ENCODE measurements at regions not wholly inside any gene's neighbourhood (a gene's known extent, or its start where the extent isn't known, plus 50 kb on each side); places are given as distances from the start of the nearest gene placed in this dataset.

DNA sequence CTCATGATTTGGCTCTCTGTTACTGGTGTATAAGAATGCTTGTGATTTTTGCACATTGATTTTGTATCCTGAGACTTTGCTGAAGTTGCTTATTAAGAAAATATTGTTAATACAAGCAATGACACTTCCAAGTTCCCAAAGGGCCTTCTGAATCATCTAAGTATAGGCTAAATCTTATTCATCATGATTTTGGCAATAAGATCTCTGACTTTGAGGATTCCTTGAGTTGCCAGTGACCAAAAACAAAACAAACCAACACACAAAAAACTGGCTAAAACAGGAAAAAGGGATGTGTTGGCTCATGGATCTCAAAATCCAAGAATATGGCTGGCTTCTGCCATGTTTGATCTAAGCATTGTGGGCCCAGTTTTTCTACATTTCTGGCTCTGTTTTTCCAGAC, 163.4 kb downstream of the HHIPL2 start:
- no peaks in the 10 kb centered on the region for H3K4me1 ChIP-seq (ENCODE audit: control insufficient read depth, insufficient read depth, low read length)
- CTCF ChIA-PET, result no interaction called here
- POLR2A ChIA-PET, result no interaction called here
- no peaks in the 10 kb centered on the region for H3K9me3 ChIP-seq (ENCODE audit: control insufficient read depth, insufficient read depth, low read depth, low read length)
- H3K27ac ChIP-seq (ENCODE audit: extremely low read depth, low read depth, low read length), result no peak overlapping the region
- no peak overlapping the region for H3K4me3 ChIP-seq (ENCODE audit: low read depth, low read length)
- TF ChIP-seq ZNF658 (tag by site-specific recombination; IDR thresholded peaks at IDR 0.05), result no peak
- TF ChIP-seq ZNF121 (tag by site-specific recombination; IDR thresholded peaks at IDR 0.05), result no peak
- TF ChIP-seq AEBP2 (tag by site-specific recombination; IDR thresholded peaks at IDR 0.05; ENCODE audit: borderline replicate concordance), result no peak
- TF ChIP-seq SCRT1 (tag by site-specific recombination; IDR thresholded peaks at IDR 0.05; ENCODE audit: borderline replicate concordance), result no peak
- TF ChIP-seq HOXD13 (CRISPR knock-in tag; IDR thresholded peaks at IDR 0.05; ENCODE audit: borderline replicate concordance), result no peak
- TF ChIP-seq ZNF629 (tag by site-specific recombination; IDR thresholded peaks at IDR 0.05), result no peak
- TF ChIP-seq ZIC2 (tag by site-specific recombination; IDR thresholded peaks at IDR 0.05), result no peak
- no peak for TF ChIP-seq SP2 (tag by site-specific recombination; IDR thresholded peaks at IDR 0.05)
- no peak for TF ChIP-seq ZNF132 (tag by site-specific recombination; IDR thresholded peaks at IDR 0.05; ENCODE audit: borderline replicate concordance)
- TF ChIP-seq ZBTB20 (tag by site-specific recombination; IDR thresholded peaks at IDR 0.05), result no peak
- no peak for TF ChIP-seq ZNF558 (tag by site-specific recombination; IDR thresholded peaks at IDR 0.05)
- TF ChIP-seq, protein P1, sequence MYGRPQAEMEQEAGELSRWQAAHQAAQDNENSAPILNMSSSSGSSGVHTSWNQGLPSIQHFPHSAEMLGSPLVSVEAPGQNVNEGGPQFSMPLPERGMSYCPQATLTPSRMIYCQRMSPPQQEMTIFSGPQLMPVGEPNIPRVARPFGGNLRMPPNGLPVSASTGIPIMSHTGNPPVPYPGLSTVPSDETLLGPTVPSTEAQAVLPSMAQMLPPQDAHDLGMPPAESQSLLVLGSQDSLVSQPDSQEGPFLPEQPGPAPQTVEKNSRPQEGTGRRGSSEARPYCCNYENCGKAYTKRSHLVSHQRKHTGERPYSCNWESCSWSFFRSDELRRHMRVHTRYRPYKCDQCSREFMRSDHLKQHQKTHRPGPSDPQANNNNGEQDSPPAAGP (tag by site-specific recombination; IDR thresholded peaks at IDR 0.05), result no peak
- no peak for TF ChIP-seq ZFP41 (tag by site-specific recombination; IDR thresholded peaks at IDR 0.05; ENCODE audit: borderline replicate concordance)
- no peak for TF ChIP-seq ZNF211 (tag by site-specific recombination; IDR thresholded peaks at IDR 0.05; ENCODE audit: low read depth)
- no peaks in the 10 kb centered on the region for H3K36me3 ChIP-seq (ENCODE audit: control insufficient read depth in 2 of 2, insufficient read depth in 1 of 2, low read length in 2 of 2)

DNA sequence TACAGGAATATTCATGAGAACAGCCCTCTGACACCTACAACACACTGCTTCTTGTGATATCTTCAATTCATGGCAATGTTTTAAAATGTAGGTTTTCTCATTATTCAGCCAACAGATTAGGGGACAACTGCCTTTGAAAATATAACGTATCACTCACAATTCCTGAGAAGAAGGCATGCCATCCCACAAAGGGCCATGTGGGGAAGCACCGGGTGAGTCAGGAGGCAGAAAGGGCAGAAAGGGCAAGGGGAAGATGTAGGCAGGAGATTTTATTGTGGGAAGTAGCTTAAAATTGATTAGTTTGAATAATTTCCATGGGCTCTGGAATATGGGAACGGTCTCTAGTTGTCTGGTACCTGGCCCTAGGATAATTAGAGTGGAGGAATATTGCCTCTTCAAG, 165.7 kb downstream of the HHIPL2 start:
- CTCF ChIA-PET, result interaction anchor here (0.6 kb wide), 1 partner anchor 59 kb away, joined by 3 read pairs; no protein-coding TSS in a partner anchor
- H3K4me3 ChIP-seq (ENCODE audit: low read depth, low read length), result no peak overlapping the region
- no peaks in the 10 kb centered on the region for H3K36me3 ChIP-seq (ENCODE audit: control insufficient read depth in 2 of 2, insufficient read depth in 1 of 2, low read length in 2 of 2)
- TF ChIP-seq ZNF184 (tag by site-specific recombination; IDR thresholded peaks at IDR 0.05) (no peak), ZEB2 (tag by site-specific recombination; IDR thresholded peaks at IDR 0.05) (no peak), OSR2 (tag by site-specific recombination; IDR thresholded peaks at IDR 0.05) (no peak), ZNF350 (tag by site-specific recombination; IDR thresholded peaks at IDR 0.05) (no peak), ZXDB (tag by site-specific recombination; IDR thresholded peaks at IDR 0.05) (no peak), ZNF391 (tag by site-specific recombination; IDR thresholded peaks at IDR 0.05; ENCODE audit: borderline replicate concordance, low read depth) (no peak), ZNF549 (tag by site-specific recombination; IDR thresholded peaks at IDR 0.05) (no peak), ZSCAN16 (tag by site-specific recombination; IDR thresholded peaks at IDR 0.05) (no peak)
- TF ChIP-seq, protein P1 (tag by site-specific recombination; IDR thresholded peaks at IDR 0.05), result no peak
- TF ChIP-seq, protein P2, sequence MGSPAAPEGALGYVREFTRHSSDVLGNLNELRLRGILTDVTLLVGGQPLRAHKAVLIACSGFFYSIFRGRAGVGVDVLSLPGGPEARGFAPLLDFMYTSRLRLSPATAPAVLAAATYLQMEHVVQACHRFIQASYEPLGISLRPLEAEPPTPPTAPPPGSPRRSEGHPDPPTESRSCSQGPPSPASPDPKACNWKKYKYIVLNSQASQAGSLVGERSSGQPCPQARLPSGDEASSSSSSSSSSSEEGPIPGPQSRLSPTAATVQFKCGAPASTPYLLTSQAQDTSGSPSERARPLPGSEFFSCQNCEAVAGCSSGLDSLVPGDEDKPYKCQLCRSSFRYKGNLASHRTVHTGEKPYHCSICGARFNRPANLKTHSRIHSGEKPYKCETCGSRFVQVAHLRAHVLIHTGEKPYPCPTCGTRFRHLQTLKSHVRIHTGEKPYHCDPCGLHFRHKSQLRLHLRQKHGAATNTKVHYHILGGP (tag by site-specific recombination; IDR thresholded peaks at IDR 0.05), result no peak
- TF ChIP-seq, protein P3, sequence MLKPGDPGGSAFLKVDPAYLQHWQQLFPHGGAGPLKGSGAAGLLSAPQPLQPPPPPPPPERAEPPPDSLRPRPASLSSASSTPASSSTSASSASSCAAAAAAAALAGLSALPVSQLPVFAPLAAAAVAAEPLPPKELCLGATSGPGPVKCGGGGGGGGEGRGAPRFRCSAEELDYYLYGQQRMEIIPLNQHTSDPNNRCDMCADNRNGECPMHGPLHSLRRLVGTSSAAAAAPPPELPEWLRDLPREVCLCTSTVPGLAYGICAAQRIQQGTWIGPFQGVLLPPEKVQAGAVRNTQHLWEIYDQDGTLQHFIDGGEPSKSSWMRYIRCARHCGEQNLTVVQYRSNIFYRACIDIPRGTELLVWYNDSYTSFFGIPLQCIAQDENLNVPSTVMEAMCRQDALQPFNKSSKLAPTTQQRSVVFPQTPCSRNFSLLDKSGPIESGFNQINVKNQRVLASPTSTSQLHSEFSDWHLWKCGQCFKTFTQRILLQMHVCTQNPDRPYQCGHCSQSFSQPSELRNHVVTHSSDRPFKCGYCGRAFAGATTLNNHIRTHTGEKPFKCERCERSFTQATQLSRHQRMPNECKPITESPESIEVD (tag by site-specific recombination; IDR thresholded peaks at IDR 0.05), result no peak
- TF ChIP-seq, protein P4, sequence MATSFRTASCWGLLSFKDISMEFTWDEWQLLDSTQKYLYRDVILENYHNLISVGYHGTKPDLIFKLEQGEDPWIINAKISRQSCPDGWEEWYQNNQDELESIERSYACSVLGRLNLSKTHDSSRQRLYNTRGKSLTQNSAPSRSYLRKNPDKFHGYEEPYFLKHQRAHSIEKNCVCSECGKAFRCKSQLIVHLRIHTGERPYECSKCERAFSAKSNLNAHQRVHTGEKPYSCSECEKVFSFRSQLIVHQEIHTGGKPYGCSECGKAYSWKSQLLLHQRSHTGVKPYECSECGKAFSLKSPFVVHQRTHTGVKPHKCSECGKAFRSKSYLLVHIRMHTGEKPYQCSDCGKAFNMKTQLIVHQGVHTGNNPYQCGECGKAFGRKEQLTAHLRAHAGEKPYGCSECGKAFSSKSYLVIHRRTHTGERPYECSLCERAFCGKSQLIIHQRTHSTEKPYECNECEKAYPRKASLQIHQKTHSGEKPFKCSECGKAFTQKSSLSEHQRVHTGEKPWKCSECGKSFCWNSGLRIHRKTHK (tag by site-specific recombination; IDR thresholded peaks at IDR 0.05), result no peak
- TF ChIP-seq, protein P5, sequence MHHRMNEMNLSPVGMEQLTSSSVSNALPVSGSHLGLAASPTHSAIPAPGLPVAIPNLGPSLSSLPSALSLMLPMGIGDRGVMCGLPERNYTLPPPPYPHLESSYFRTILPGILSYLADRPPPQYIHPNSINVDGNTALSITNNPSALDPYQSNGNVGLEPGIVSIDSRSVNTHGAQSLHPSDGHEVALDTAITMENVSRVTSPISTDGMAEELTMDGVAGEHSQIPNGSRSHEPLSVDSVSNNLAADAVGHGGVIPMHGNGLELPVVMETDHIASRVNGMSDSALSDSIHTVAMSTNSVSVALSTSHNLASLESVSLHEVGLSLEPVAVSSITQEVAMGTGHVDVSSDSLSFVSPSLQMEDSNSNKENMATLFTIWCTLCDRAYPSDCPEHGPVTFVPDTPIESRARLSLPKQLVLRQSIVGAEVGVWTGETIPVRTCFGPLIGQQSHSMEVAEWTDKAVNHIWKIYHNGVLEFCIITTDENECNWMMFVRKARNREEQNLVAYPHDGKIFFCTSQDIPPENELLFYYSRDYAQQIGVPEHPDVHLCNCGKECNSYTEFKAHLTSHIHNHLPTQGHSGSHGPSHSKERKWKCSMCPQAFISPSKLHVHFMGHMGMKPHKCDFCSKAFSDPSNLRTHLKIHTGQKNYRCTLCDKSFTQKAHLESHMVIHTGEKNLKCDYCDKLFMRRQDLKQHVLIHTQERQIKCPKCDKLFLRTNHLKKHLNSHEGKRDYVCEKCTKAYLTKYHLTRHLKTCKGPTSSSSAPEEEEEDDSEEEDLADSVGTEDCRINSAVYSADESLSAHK (tag by site-specific recombination; IDR thresholded peaks at IDR 0.05), result no peak

More for the DNA sequence above, 165.7 kb downstream of the HHIPL2 start:
- no peak overlapping the region for H3K27ac ChIP-seq (ENCODE audit: extremely low read depth, low read depth, low read length)
- POLR2A ChIA-PET, result no interaction called here
- H3K4me1 ChIP-seq (ENCODE audit: control insufficient read depth, insufficient read depth, low read length), result no peaks in the 10 kb centered on the region
- no peaks in the 10 kb centered on the region for H3K9me3 ChIP-seq (ENCODE audit: control insufficient read depth, insufficient read depth, low read depth, low read length)

Measured in HEK293 (cell line).